Left kidney (tissue), 1 donor: ENCODE measurements at regions not wholly inside any gene's neighbourhood (a gene's known extent, or its start where the extent isn't known, plus 50 kb on each side); places are given as distances from the start of the nearest gene placed in this dataset.

ENCODE experiments used
- DNase-seq: peaks from one replicate; pipeline ENCODE4 v3.0.0-alpha.2; 2013

GRCh38 chr4:115433491-115433890 is 320.1 kb upstream of the NDST4 start:
- no peak for DNase-seq

GRCh38 chr4:115430024-115430423 is 316.6 kb upstream of the NDST4 start:
- no peak for DNase-seq

GRCh38 chr4:115428455-115428854 is 315.0 kb upstream of the NDST4 start:
- DNase-seq, result no peak

- DNase-seq, result no peak
Measured at GRCh38 chr4:115424852-115425251, 311.4 kb upstream of the NDST4 start.

- no peak for DNase-seq
Measured at GRCh38 chr4:115418635-115419396, 305.4 kb upstream of the NDST4 start.

- DNase-seq, result no peak
Measured at GRCh38 chr4:115396034-115396433, 282.6 kb upstream of the NDST4 start.

- no peak for DNase-seq
Measured at GRCh38 chr4:115376866-115377265, 263.4 kb upstream of the NDST4 start.

- DNase-seq, result no peak
Measured at GRCh38 chr4:115374621-115375020, 261.2 kb upstream of the NDST4 start.

GRCh38 chr4:115370490-115370889 is 257.1 kb upstream of the NDST4 start:
- DNase-seq, result no peak

- no peak for DNase-seq
Measured at GRCh38 chr4:115370012-115370411, 256.6 kb upstream of the NDST4 start.

- DNase-seq, result no peak
Measured at GRCh38 chr4:115366390-115366789, 253.0 kb upstream of the NDST4 start.

GRCh38 chr4:115365185-115365584 is 251.8 kb upstream of the NDST4 start:
- no peak for DNase-seq

- no peak for DNase-seq
Measured at GRCh38 chr4:115361781-115362180, 248.4 kb upstream of the NDST4 start.

GRCh38 chr4:115360431-115360830 is 247.0 kb upstream of the NDST4 start:
- no peak for DNase-seq

GRCh38 chr4:115357776-115358175 is 244.4 kb upstream of the NDST4 start:
- DNase-seq, result no peak

GRCh38 chr4:115356176-115356575 is 242.8 kb upstream of the NDST4 start:
- DNase-seq, result no peak

GRCh38 chr4:115355329-115355728 is 241.9 kb upstream of the NDST4 start:
- no peak for DNase-seq

GRCh38 chr4:115353370-115353769 is 239.9 kb upstream of the NDST4 start:
- no peak for DNase-seq

GRCh38 chr4:115343171-115343570 is 229.8 kb upstream of the NDST4 start:
- no peak for DNase-seq

- no peak for DNase-seq
Measured at GRCh38 chr4:115334736-115335411, 221.5 kb upstream of the NDST4 start.

- no peak for DNase-seq
Measured at GRCh38 chr4:115332078-115332477, 218.7 kb upstream of the NDST4 start.

- DNase-seq, result no peak
Measured at GRCh38 chr4:115331241-115331640, 217.8 kb upstream of the NDST4 start.

GRCh38 chr4:115325836-115326235 is 212.4 kb upstream of the NDST4 start:
- no peak for DNase-seq
